Natural killer cell (primary cell): ENCODE measurements at regions not wholly inside any gene's neighbourhood (a gene's known extent, or its start where the extent isn't known, plus 50 kb on each side); places are given as distances from the start of the nearest gene placed in this dataset.

Experiments used
- ATAC-seq, 3 donors: fragments of 150-1000 bp in 2 of 3; fragments of 200-7000 bp in 1 of 3; cut with Tn5 transposase; 1 replicate in 1 of 3; 2 replicates in 2 of 3; pipeline ENCODE4 v1.10.0; 2021; ENCODE audit warnings: mild to moderate bottlenecking in 2 of 3, moderate library complexity in 2 of 3
- DNase-seq, 2 donors: peaks; one replicate each; pipeline versions ENCODE4 v3.0.0 to v3.0.0-alpha.2; 2013 to 2021; ENCODE audit warnings: mixed read lengths in 1 of 2
- H3K27ac ChIP-seq: one replicate; pipeline ENCODE4 v1.5.1; 2013; ENCODE audit warnings: mild to moderate bottlenecking, low read length
- H3K27me3 ChIP-seq: one replicate; pipeline ENCODE4 v1.6.1; 2013; ENCODE audit warnings: low read length; ENCODE audit not compliant: control insufficient read depth, insufficient read depth
- H3K36me3 ChIP-seq: one replicate; pipeline ENCODE4 v1.6.1; 2013; ENCODE audit warnings: low read length; ENCODE audit not compliant: control insufficient read depth, insufficient read depth
- H3K4me1 ChIP-seq: one replicate; pipeline ENCODE4 v1.6.1; 2013; ENCODE audit warnings: low read length; ENCODE audit not compliant: control insufficient read depth, insufficient read depth
- H3K4me3 ChIP-seq: one replicate; pipeline ENCODE4 v1.5.1; 2013; ENCODE audit warnings: low read length
- H3K9me3 ChIP-seq: one replicate; pipeline ENCODE4 v1.6.1; 2013; ENCODE audit warnings: low read length; ENCODE audit not compliant: control insufficient read depth, insufficient read depth
- H3K27ac Mint-ChIP-seq, 2 donors: one replicate each; pipeline ENCODE4 v1.8.0; 2022; ENCODE audit warnings: mild to moderate bottlenecking in 2 of 2, mixed read lengths in 2 of 2, moderate library complexity in 1 of 2
- H3K27me3 Mint-ChIP-seq, 2 donors: one replicate each; pipeline ENCODE4 v1.8.0; 2022; ENCODE audit warnings: low read depth in 2 of 2, mixed read lengths in 2 of 2
- H3K36me3 Mint-ChIP-seq: one replicate; pipeline ENCODE4 v1.8.0; 2022; ENCODE audit warnings: mixed read lengths
- H3K4me1 Mint-ChIP-seq, 2 donors: one replicate each; pipeline ENCODE4 v1.8.0; 2022; ENCODE audit warnings: mixed read lengths in 2 of 2
- H3K4me3 Mint-ChIP-seq: one replicate; pipeline ENCODE4 v1.8.0; 2022; ENCODE audit warnings: mild to moderate bottlenecking, moderate library complexity, mixed read lengths
- H3K9me3 Mint-ChIP-seq, 2 donors: one replicate each; pipeline ENCODE4 v1.8.0; 2022; ENCODE audit warnings: mixed read lengths in 2 of 2
- CTCF ChIP-seq: fragments of 200-600 bp; IDR thresholded peaks from one replicate; pipeline ENCODE4 v1.8.0; 2022; ENCODE audit warnings: antibody characterized with exemption
- WGBS: methylation state at CpG from one replicate; pipeline ENCODE4 v1.1.7; 2013; ENCODE audit warnings: missing lambda C conversion rate; ENCODE audit not compliant: insufficient coverage; 5-methylcytosine and 5-hydroxymethylcytosine counted together
- intact Hi-C: fragments of 100-400 bp; cut with micrococcal nuclease; formaldehyde crosslinking; loops from one replicate; pipeline ENCODE4 v1.14.2; 2022

DNA sequence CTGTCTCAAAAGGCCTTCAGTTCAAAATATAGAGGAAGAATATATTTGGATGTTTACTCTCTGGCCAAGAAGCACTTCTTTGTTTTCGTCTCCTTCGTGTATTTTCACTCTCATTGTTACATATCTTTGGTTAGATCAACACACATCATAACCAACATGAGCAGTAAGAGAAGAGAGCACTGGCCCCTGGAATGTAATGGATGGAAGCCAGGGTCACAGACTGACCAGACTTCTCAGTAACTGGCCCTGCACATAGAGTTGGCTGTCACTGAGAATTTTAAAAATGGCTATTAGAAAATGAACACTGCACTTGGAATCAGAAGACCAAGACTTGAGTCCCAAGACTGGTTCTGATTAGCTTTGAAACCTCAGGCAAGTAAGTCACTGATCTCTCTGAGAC is 215.9 kb upstream of the RRP15 start:
- DNase-seq (no peak), ATAC-seq (no peak)
- Mint-ChIP-seq H3K27me3 (no peaks in the 10 kb centered on the region), H3K4me3 (no peak overlapping the region), H3K4me1 (no peaks in the 10 kb centered on the region), H3K9me3 (peaks cover 15 to 16% of the 10 kb centered on the region in 2 donors), H3K36me3 (no peaks in the 10 kb centered on the region), H3K27ac (no peak overlapping the region)
- H3K4me1 ChIP-seq: no peaks in the 10 kb centered on the region
- no peak for TF ChIP-seq CTCF
- no peak overlapping the region for H3K4me3 ChIP-seq
- no peaks in the 10 kb centered on the region for H3K36me3 ChIP-seq
- intact Hi-C loops: no loop called here
- H3K27me3 ChIP-seq: no peaks in the 10 kb centered on the region
- no peaks in the 10 kb centered on the region for H3K9me3 ChIP-seq
- no peak overlapping the region for H3K27ac ChIP-seq
- 0% methylated on average over 1 of the region's 2 CpGs for WGBS

GRCh38 chr1:218073062-218073461 is 212.0 kb upstream of the RRP15 start:
- TF ChIP-seq CTCF: no peak
- no peak for ATAC-seq
- Histone ChIP-seq H3K9me3 (no peaks in the 10 kb centered on the region), H3K36me3 (no peaks in the 10 kb centered on the region), H3K4me3 (no peak overlapping the region), H3K27me3 (no peaks in the 10 kb centered on the region), H3K27ac (no peak overlapping the region), H3K4me1 (no peaks in the 10 kb centered on the region)
- intact Hi-C loops: no loop called here
- H3K4me1 Mint-ChIP-seq: no peaks in the 10 kb centered on the region
- no peak for DNase-seq
- no peak overlapping the region for H3K4me3 Mint-ChIP-seq
- H3K27me3 Mint-ChIP-seq: no peaks in the 10 kb centered on the region
- peaks cover 23% of the 10 kb centered on the region in 2 donors for H3K9me3 Mint-ChIP-seq
- H3K27ac Mint-ChIP-seq: no peak overlapping the region
- peaks cover 9% of the 10 kb centered on the region for H3K36me3 Mint-ChIP-seq

GRCh38 chr1:218078916-218079315 is 206.2 kb upstream of the RRP15 start:
- Histone ChIP-seq H3K27ac (no peak overlapping the region), H3K36me3 (no peaks in the 10 kb centered on the region), H3K4me1 (no peaks in the 10 kb centered on the region), H3K4me3 (no peak overlapping the region), H3K9me3 (no peaks in the 10 kb centered on the region), H3K27me3 (no peaks in the 10 kb centered on the region)
- DNase-seq (no peak), ATAC-seq (no peak)
- H3K27ac Mint-ChIP-seq: no peak overlapping the region
- no peak for TF ChIP-seq CTCF
- no peak overlapping the region for H3K4me3 Mint-ChIP-seq
- intact Hi-C loops: no loop called here
- peaks cover 19% of the 10 kb centered on the region for H3K36me3 Mint-ChIP-seq
- 71% methylated on average over 3 of the region's 3 CpGs for WGBS
- no peaks in the 10 kb centered on the region for H3K27me3 Mint-ChIP-seq
- peaks cover 15 to 22% of the 10 kb centered on the region in 2 donors for H3K9me3 Mint-ChIP-seq
- no peaks in the 10 kb centered on the region for H3K4me1 Mint-ChIP-seq

DNA sequence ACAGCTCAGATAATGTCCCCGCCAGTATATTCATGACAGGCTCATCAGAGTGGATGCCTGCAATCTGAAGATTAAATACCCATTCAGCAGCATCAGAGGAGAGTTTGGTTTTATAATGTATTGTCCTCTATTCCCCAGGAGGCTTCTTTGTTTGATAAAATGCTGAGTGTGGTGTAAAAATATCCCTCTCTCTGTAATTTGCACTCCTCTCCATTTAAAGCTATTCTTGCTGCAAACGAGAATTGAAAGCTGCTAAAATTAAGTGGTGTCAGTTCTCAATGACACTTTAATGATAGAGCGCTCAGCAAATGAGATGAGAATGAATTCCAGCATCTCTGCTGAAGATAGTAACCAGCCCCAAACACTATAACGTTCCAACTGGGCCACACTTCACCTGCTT is 205.7 kb upstream of the RRP15 start:
- Mint-ChIP-seq H3K36me3 (peaks cover 19% of the 10 kb centered on the region), H3K9me3 (peaks cover 15 to 20% of the 10 kb centered on the region in 2 donors), H3K4me3 (no peak overlapping the region), H3K27me3 (no peaks in the 10 kb centered on the region), H3K27ac (no peak overlapping the region), H3K4me1 (no peaks in the 10 kb centered on the region)
- H3K27ac ChIP-seq: no peak overlapping the region
- no peaks in the 10 kb centered on the region for H3K36me3 ChIP-seq
- no peaks in the 10 kb centered on the region for H3K9me3 ChIP-seq
- no peak overlapping the region for H3K4me3 ChIP-seq
- H3K27me3 ChIP-seq: no peaks in the 10 kb centered on the region
- no peaks in the 10 kb centered on the region for H3K4me1 ChIP-seq
- WGBS: 59% methylated on average over 3 of the region's 4 CpGs
- intact Hi-C loops: no loop called here
- DNase-seq: no peak
- no peak for ATAC-seq
- no peak for TF ChIP-seq CTCF
